ENCODE measurements at regions not wholly inside any gene's neighbourhood (a gene's known extent, or its start where the extent isn't known, plus 50 kb on each side); places are given as distances from the start of the nearest gene placed in this dataset.
"Not testable (repeated sequence)": the region's sequence is repeated elsewhere in the genome, so short reads cannot be mapped to it uniquely, and the experiment has no call there.

DNA sequence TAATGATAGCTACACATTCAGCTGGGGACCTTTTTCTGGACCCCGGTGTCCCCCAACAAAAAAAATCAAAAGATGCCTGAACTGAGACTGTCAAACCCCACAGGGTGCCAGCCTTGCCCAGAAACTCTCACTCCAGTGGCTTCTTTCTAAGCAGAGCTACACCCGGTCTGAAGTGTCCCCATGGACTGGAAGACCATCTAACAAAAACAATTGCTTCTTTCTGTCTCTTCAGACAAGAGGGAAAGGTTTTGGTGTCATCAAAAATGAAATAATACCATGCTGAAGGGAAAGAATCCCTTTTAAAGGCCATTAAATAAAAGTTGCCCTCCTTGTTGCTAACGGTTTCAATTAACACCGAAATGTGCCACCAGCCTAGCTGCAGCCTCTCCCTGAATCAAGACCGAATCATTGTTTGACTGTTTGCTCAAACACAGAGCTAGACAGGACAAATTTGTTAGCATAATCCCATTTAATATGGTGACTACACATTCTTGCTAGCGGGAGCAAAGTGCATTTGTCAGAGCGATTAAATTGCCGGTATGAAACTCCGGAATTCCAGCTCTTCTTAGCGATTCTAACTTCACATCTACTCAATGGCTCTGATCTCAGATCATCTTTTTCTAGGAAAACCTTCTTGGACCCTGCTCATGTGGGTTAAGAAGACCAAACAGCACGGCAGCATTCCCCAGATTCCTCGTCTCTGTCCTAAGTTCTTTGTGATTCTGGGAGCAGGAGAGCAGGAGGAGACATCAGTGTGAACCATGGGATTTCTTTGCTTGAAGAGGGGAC, 397.5 kb upstream of the PRKCQ start:
- no peak for DNase-seq

DNA sequence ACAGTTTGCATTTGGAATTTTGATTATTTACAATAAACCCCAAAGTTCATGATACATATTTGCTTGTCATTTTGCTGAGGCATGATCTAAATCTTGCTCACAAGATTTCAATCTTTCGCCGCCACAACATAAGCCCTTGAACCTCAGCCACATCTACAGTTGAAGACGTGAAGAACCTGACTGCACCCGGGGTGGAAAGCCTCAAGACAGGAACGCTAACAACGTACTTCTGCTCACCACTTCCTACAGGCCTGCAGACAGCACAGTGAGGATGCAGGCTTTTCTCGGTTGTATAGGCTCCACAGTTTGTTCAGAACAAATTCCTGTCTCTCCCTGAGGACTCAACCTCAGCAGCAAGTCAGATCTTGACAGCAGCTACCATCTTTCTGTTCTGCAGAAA, 393.8 kb upstream of the PRKCQ start:
- DNase-seq, result peak; percentile 14

GRCh38 chr10:6972226-6972625, 392.1 kb upstream of the PRKCQ start:
- DNase-seq, result no peak

GRCh38 chr10:6969659-6970058, 389.6 kb upstream of the PRKCQ start:
- DNase-seq, result no peak

GRCh38 chr10:6964543-6964942, 384.5 kb upstream of the PRKCQ start:
- DNase-seq, result no peak

DNA sequence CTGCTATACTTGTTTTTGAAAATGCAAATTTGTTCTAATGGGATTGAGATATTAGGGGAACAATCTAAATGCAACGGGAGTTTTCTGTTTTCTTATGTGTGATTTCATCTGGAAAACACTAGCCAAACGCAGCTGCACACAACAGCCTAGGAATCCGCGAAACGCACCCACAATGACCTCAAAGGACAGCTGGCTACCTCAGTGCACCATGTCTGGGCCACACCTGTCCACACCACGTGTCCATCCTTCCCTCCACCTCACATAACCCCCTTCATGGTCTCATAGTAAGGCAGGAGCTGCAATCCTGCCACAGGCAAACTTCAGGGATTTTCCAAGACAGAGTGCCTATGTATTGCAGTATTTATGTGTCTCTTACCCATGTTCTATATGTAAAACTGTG, 382.5 kb upstream of the PRKCQ start:
- DNase-seq, result no peak

GRCh38 chr10:6958711-6959110, 378.6 kb upstream of the PRKCQ start:
- DNase-seq, result no peak

DNA sequence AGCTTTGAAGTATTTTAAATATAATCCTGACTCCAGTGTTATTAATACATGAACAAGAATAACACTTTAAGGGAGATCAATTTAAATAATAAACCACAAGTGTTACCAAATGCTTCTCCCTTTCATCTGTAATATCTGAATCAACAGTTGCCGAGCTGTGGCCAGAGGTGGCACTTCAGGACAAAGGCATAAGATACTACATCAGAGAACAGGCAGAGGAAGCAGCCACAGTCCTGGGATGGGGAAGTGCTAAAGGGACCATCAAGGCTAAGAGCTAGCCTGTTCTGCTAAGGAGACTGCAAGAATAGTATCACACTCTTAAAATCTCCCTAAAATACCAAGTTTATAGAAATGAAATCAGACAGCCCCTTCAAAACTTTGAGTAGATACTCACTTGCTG, 378.2 kb upstream of the PRKCQ start:
- DNase-seq, result peak; percentile 61

- no peak for DNase-seq
Measured at GRCh38 chr10:6957851-6958250, 377.8 kb upstream of the PRKCQ start.

GRCh38 chr10:6956562-6956961, 376.5 kb upstream of the PRKCQ start:
- DNase-seq, result no peak

DNA sequence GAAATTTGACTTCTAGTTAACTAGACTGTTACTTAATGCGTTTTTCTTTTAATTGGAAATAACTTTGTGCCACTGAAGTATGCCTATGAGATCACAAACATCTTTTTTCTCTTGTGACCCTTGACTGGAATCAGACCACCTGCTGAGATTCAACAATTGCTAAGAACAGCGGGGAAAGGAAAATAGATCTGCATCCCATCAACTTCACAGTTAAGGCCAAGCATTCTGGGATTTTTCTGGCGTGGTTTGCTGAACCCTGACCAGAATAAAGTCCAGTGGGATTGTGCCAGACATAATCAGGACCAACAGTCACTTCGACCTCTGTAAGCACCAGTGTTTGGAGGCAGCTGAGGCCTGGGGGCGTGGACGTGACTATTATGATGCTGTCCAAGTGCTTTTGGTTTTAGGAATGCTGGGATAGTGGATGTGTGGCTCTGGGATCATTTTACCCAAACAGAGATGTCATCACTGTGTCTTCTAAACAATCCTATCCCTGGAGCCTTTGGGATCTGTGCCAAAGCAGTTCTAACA, 373.3 kb upstream of the PRKCQ start:
- DNase-seq, result no peak

- no peak for DNase-seq
Measured at GRCh38 chr10:6951732-6952131, 371.7 kb upstream of the PRKCQ start.

- DNase-seq, result no peak
Measured at GRCh38 chr10:6950133-6950532, 370.1 kb upstream of the PRKCQ start.

DNA sequence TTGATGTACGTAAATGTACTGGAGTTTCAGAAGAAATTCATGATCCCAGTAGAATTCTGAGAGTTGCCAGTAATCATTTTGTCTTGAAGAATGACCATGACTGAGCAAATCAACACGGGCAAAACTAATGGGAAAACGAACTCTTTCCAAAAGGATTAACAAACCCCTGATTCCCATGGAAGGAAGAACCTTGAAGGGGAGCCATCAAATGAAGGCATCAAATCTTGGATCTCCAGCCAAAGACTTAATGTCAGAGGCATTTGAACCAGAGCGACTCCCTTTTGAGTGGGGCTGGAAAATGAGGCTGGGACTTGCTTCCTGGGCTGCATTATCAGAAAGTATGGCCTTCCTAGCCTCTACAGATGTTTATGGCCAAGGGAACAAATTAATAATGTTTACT, 364.4 kb upstream of the PRKCQ start:
- DNase-seq, result no peak

DNA sequence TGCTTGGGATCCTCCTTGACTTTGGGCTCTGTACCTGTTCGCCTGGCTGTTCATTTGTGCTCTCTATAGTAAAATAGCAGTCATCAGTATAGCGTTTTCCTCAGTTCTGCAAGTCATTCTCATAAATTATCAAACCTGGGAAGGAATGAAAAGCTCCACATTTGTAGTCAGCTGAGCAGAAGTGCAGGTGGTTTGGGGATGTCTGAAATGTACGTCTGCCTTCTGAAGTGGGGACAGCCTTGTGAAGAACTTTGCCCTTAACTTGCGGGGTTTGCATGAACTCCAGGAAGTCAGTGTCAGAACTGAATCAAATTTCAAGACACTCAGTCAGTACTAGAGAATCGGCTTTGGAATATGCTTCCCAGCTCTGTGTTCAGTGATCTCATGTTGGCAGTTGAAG, 358.3 kb upstream of the PRKCQ start:
- DNase-seq, result no peak

GRCh38 chr10:6936931-6937330, 356.9 kb upstream of the PRKCQ start:
- no peak for DNase-seq

GRCh38 chr10:6929148-6929830, 349.2 kb upstream of the PRKCQ start:
- peak; percentile 61 for DNase-seq

- DNase-seq, result no peak
Measured at GRCh38 chr10:6928586-6928985, 348.5 kb upstream of the PRKCQ start.

DNA sequence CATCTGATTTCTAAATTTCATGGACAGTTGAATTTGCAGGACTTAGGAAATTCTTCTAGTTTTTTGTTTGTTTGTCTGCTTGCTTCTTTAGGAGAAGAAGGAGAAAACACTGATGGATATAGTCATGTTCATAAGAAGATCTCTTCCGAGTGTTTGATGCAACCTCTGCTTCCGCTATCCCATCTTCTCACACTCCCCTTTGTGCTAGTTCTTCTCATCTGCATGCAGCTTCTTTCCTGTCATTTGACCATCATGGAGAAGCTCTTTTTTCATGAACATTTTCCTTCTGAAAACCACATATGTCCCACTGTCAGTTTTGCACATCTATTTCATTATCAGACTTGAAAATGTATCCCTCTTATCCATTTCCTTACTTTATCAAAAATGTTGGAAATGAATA, 346.9 kb upstream of the PRKCQ start:
- DNase-seq, result peak; percentile 78

GRCh38 chr10:6925146-6925545, 345.1 kb upstream of the PRKCQ start:
- DNase-seq, result no peak

GRCh38 chr10:6924166-6924565, 344.1 kb upstream of the PRKCQ start:
- peak; percentile 57 for DNase-seq

DNA sequence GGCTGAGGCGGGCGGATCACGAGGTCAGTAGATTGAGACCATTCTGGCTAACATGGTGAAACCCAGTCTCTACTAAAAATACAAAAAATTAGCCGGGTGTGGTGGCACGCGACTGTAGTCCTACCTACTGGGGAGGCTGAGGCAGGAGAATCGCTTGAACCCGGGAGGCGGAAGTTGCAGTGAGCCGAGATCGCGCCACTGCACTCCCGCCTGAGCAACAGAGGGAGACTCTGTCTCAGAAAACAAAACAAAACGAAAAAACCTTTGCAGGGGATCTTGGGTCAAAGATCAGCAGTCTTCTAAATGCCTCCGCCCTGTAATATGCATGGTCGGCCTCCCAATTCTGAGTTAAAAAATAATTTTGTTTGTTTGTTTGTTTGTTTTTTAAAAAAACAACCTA, 340.9 kb upstream of the PRKCQ start:
- DNase-seq, result not testable (repeated sequence)

- DNase-seq, result peak; percentile 80
Measured at GRCh38 chr10:6920072-6921019, 340.3 kb upstream of the PRKCQ start.

All from MV-4-11 (cell line).